T-helper 22 cell (primary cell): ENCODE measurements at regions not wholly inside any gene's neighbourhood (a gene's known extent, or its start where the extent isn't known, plus 50 kb on each side); places are given as distances from the start of the nearest gene placed in this dataset.
"Not testable (repeated sequence)": the region's sequence is repeated elsewhere in the genome, so short reads cannot be mapped to it uniquely, and the experiment has no call there.

Source experiments
- DNase-seq: peaks from one replicate; pipeline ENCODE4 v3.0.0-alpha.2; 2020; ENCODE audit warnings: low read depth

- no peak for DNase-seq
These were observed 95.1 kb downstream of the RPAP3 start for GRCh38 chr12:47610686-47611252.

- no peak for DNase-seq
These were observed 96.0 kb downstream of the RPAP3 start for GRCh38 chr12:47609806-47610205.

- not testable (repeated sequence) for DNase-seq
These were observed 97.2 kb downstream of the RPAP3 start for GRCh38 chr12:47608671-47609070.

GRCh38 chr12:47604221-47604873, 101.5 kb downstream of the RPAP3 start:
- DNase-seq: no peak

- no peak for DNase-seq
These were observed 102.8 kb downstream of the RPAP3 start for GRCh38 chr12:47602949-47603558.

GRCh38 chr12:47602325-47602724, 103.5 kb downstream of the RPAP3 start:
- DNase-seq: no peak

GRCh38 chr12:47601071-47601470, 104.8 kb downstream of the RPAP3 start:
- DNase-seq: no peak

- no peak for DNase-seq
These were observed 114.0 kb downstream of the RPAP3 start for GRCh38 chr12:47591795-47592194.

GRCh38 chr12:47591361-47591791, 114.5 kb downstream of the RPAP3 start:
- no peak for DNase-seq

GRCh38 chr12:47590771-47591360, 115.0 kb downstream of the RPAP3 start:
- no peak for DNase-seq

GRCh38 chr12:47586952-47587669, 118.7 kb downstream of the RPAP3 start:
- DNase-seq: no peak

- DNase-seq: no peak
These were observed 120.3 kb downstream of the RPAP3 start for GRCh38 chr12:47585507-47585906.

- DNase-seq: no peak
These were observed 127.0 kb downstream of the RPAP3 start for GRCh38 chr12:47578836-47579235.

GRCh38 chr12:47577206-47577989, 128.4 kb downstream of the RPAP3 start:
- no peak for DNase-seq

GRCh38 chr12:47576289-47576945, 129.4 kb downstream of the RPAP3 start:
- DNase-seq: no peak

- DNase-seq: no peak
These were observed 131.4 kb downstream of the RPAP3 start for GRCh38 chr12:47574252-47575021.

- DNase-seq: no peak
These were observed 132.6 kb downstream of the RPAP3 start for GRCh38 chr12:47573146-47573659.

- no peak for DNase-seq
These were observed 135.7 kb downstream of the RPAP3 start for GRCh38 chr12:47570151-47570550.

- DNase-seq: no peak
These were observed 143.6 kb downstream of the RPAP3 start for GRCh38 chr12:47562201-47562600.

GRCh38 chr12:47561746-47562145, 144.1 kb downstream of the RPAP3 start:
- DNase-seq: no peak
